Breast epithelium (tissue), 4 donors: ENCODE measurements at regions not wholly inside any gene's neighbourhood (a gene's known extent, or its start where the extent isn't known, plus 50 kb on each side); places are given as distances from the start of the nearest gene placed in this dataset.
A peak's percentile ranks its signal among the peaks of the same experiment; 100 is the strongest.

Source experiments
- DNase-seq, 2 donors: peaks; one replicate each; pipeline ENCODE4 v3.0.0-alpha.2; 2019; ENCODE audit warnings: low spot score in 2 of 2
- H3K27ac ChIP-seq, 2 donors: fragments of 200-600 bp; sonication (generic) in 1 of 2; one replicate each; pipeline ENCODE4 v1.5.1; 2016 to 2019; ENCODE audit warnings: mild to moderate bottlenecking in 1 of 2
- H3K27me3 ChIP-seq, 2 donors: fragments of 200-600 bp; sonication (generic) in 1 of 2; one replicate each; pipeline versions ENCODE4 v1.5.1 to v1.6.0; 2017 to 2019; ENCODE audit warnings: control low read depth in 1 of 2, mild to moderate bottlenecking in 1 of 2
- H3K36me3 ChIP-seq: fragments of 200-600 bp; one replicate; pipeline ENCODE4 v1.5.1; 2019
- H3K4me1 ChIP-seq, 2 donors: fragments of 200-600 bp; sonication (generic); one replicate each; pipeline ENCODE4 v1.5.1; 2016 to 2019; ENCODE audit warnings: control low read depth in 1 of 2
- H3K4me3 ChIP-seq, 3 donors: fragments of 200-600 bp; sonication (generic); 1 replicate in 2 of 3; 2 replicates in 1 of 3; pipeline ENCODE4 v1.5.1; 2016 to 2019; ENCODE audit warnings: mild to moderate bottlenecking in 3 of 3, moderate library complexity in 2 of 3
- H3K9me3 ChIP-seq, 2 donors: fragments of 200-600 bp; sonication (generic) in 1 of 2; one replicate each; pipeline ENCODE4 v1.5.1; 2016 to 2019; ENCODE audit warnings: control low read depth in 1 of 2
- POLR2A ChIP-seq: fragments of 450-650 bp; IDR thresholded peaks from one replicate; pipeline ENCODE4 v1.6.1; 2016; ENCODE audit warnings: antibody characterized with exemption, mild to moderate bottlenecking, moderate library complexity
- POLR2AphosphoS5 ChIP-seq, 3 donors: sonication (generic); formaldehyde crosslinking; IDR thresholded peaks; one replicate each; pipeline ENCODE4 v1.6.1; 2017; ENCODE audit warnings: antibody characterized with exemption in 3 of 3
- intact Hi-C: fragments of 100-400 bp; cut with DNase I; formaldehyde crosslinking; loops from one replicate; pipeline ENCODE4 v1.15.1; 2023; ENCODE audit warnings: low total_unique reads
- TF ChIP-seq, protein P1 (sequence below), 3 donors: fragments of 450-650 bp; IDR thresholded peaks; one replicate each; pipeline ENCODE4 v1.5.1; 2016 to 2017; ENCODE audit warnings: antibody characterized with exemption in 3 of 3, mild to moderate bottlenecking in 3 of 3, moderate library complexity in 3 of 3

GRCh38 chr3:168262887-168263286 lies 167.2 kb upstream of the GOLIM4 start:
- Histone ChIP-seq H3K4me1 (no peaks in the 10 kb centered on the region), H3K9me3 (no peaks in the 10 kb centered on the region), H3K4me3 (no peak overlapping the region), H3K27me3 (no peaks in the 10 kb centered on the region), H3K27ac (no peak overlapping the region), H3K36me3 (no peaks in the 10 kb centered on the region)
- DNase-seq, result no peak
- TF ChIP-seq POLR2A (no peak), POLR2AphosphoS5 (IDR thresholded peaks at IDR 0.05) (no peak)
- TF ChIP-seq, protein P1, sequence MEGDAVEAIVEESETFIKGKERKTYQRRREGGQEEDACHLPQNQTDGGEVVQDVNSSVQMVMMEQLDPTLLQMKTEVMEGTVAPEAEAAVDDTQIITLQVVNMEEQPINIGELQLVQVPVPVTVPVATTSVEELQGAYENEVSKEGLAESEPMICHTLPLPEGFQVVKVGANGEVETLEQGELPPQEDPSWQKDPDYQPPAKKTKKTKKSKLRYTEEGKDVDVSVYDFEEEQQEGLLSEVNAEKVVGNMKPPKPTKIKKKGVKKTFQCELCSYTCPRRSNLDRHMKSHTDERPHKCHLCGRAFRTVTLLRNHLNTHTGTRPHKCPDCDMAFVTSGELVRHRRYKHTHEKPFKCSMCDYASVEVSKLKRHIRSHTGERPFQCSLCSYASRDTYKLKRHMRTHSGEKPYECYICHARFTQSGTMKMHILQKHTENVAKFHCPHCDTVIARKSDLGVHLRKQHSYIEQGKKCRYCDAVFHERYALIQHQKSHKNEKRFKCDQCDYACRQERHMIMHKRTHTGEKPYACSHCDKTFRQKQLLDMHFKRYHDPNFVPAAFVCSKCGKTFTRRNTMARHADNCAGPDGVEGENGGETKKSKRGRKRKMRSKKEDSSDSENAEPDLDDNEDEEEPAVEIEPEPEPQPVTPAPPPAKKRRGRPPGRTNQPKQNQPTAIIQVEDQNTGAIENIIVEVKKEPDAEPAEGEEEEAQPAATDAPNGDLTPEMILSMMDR (IDR thresholded peaks at IDR 0.05), result no peak
- intact Hi-C loops, result no loop called here

DNA sequence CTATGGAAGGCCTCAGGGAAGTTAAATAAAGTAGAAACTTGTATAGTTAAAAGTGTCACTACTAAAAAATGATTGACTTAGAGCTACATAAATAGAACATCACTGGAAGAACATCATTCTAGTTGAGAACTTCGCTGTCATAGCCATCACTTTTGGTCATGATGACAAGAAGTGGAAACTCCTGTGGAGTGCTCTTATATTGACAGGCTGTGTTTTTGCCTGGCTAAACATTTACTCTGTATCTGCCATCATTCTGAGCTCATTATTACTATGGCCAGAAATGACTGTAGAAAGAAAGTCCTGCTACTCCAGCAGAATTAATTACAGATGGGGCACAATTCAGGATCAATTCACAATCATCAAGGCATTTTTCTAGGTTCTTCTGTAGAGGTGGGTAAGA lies 165.1 kb upstream of the GOLIM4 start:
- H3K27ac ChIP-seq, result no peak overlapping the region
- H3K4me3 ChIP-seq, result no peak overlapping the region
- H3K9me3 ChIP-seq, result peaks cover 3 to 4% of the 10 kb centered on the region in 2 donors
- H3K27me3 ChIP-seq, result no peaks in the 10 kb centered on the region
- H3K4me1 ChIP-seq, result no peaks in the 10 kb centered on the region
- intact Hi-C loops, result no loop called here
- DNase-seq, result no peak
- TF ChIP-seq POLR2A (no peak), POLR2AphosphoS5 (IDR thresholded peaks at IDR 0.05) (no peak)
- TF ChIP-seq, protein P1 (IDR thresholded peaks at IDR 0.05), result no peak
- H3K36me3 ChIP-seq, result no peaks in the 10 kb centered on the region

DNA sequence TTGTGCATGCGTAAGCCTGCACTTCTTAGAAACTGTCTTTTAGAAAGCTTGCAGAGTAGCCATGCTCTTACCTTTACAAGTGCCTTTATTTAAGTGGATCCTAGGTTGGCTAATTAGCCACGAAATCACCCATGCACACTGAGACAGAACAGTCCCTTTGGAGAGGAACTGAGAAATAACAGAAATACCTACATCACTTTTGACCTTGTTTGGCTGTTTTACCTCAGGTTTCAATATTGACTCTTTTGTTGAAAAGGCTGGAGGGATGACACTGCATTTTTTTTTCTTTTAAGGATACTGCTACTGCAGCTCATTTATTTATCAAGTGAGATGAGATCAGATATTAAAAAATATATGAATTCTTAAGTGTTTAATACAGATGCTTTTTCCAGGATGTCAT lies 155.6 kb upstream of the GOLIM4 start:
- H3K27ac ChIP-seq, result no peak overlapping the region
- peaks cover 0 to 31% of the 10 kb centered on the region in 2 donors for H3K27me3 ChIP-seq
- no peak overlapping the region for H3K4me3 ChIP-seq
- intact Hi-C loops, result no loop called here
- peaks cover 9 to 11% of the 10 kb centered on the region in 2 donors for H3K9me3 ChIP-seq
- TF ChIP-seq POLR2A, result no peak
- TF ChIP-seq POLR2AphosphoS5 (IDR thresholded peaks at IDR 0.05), result no peak
- TF ChIP-seq, protein P1 (IDR thresholded peaks at IDR 0.05), result no peak
- H3K4me1 ChIP-seq, result peaks cover 0 to 11% of the 10 kb centered on the region in 2 donors
- H3K36me3 ChIP-seq, result no peaks in the 10 kb centered on the region
- DNase-seq, result no peak

- H3K4me1 ChIP-seq, result peaks cover 0 to 11% of the 10 kb centered on the region in 2 donors
- peaks cover 0 to 36% of the 10 kb centered on the region in 2 donors for H3K27me3 ChIP-seq
- DNase-seq, result no peak
- H3K36me3 ChIP-seq, result no peaks in the 10 kb centered on the region
- intact Hi-C loops, result no loop called here
- peaks cover 2 to 3% of the 10 kb centered on the region in 2 donors for H3K9me3 ChIP-seq
- peak overlapping the region; percentile 51 to 76 (median 54) for H3K4me3 ChIP-seq
- no peak for TF ChIP-seq POLR2AphosphoS5 (IDR thresholded peaks at IDR 0.05)
- TF ChIP-seq, protein P1 (IDR thresholded peaks at IDR 0.05), result no peak
- TF ChIP-seq POLR2A, result no peak
- no peak overlapping the region for H3K27ac ChIP-seq
Observed at GRCh38 chr3:168250415-168250861, 154.7 kb upstream of the GOLIM4 start.

GRCh38 chr3:168249550-168250414 lies 154.1 kb upstream of the GOLIM4 start:
- no peaks in the 10 kb centered on the region for H3K36me3 ChIP-seq
- H3K27ac ChIP-seq, result peak overlapping the region in 1 of 2 donors; percentile 52
- H3K27me3 ChIP-seq, result peaks cover 0 to 39% of the 10 kb centered on the region in 2 donors
- peaks cover 0 to 11% of the 10 kb centered on the region in 2 donors for H3K4me1 ChIP-seq
- intact Hi-C loops, result no loop called here
- peak overlapping the region; percentile 51 to 76 (median 54) for H3K4me3 ChIP-seq
- H3K9me3 ChIP-seq, result no peaks in the 10 kb centered on the region
- TF ChIP-seq, protein P1 (IDR thresholded peaks at IDR 0.05), result no peak
- TF ChIP-seq POLR2A (no peak), POLR2AphosphoS5 (IDR thresholded peaks at IDR 0.05) (no peak)
- peak; percentile 40 to 62 for DNase-seq
